ENCODE measurements at regions not wholly inside any gene's neighbourhood (a gene's known extent, or its start where the extent isn't known, plus 50 kb on each side); places are given as distances from the start of the nearest gene placed in this dataset.

DNA sequence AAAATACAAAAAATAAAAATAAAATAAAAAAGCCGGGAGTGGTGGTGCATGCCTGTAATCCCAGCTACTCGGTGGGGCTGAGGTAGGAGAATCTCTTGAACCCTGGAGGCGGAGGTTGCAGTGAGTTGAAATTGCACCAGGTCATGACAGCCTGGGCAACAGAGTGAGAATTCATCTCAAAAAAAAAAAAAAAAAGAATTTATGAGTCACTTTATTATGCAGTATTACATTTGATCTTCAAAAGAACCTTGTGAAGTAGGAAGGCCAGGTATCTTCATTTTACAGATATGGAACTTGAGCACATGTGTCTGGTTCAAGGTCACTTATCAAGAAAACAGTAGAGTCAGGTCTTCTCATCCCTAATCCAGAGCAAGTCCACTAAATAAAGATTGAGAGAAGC, 459.4 kb upstream of the HNRNPA3 start:
- TF ChIP-seq RARB (CRISPR knock-in tag; IDR thresholded peaks at IDR 0.05) (no peak), CSDC2 (CRISPR knock-in tag; IDR thresholded peaks at IDR 0.05) (no peak), ZNF565 (CRISPR knock-in tag; conservative IDR thresholded peaks at IDR 0.05; ENCODE audit: low read depth) (no peak)
- TF ChIP-seq, protein P1, sequence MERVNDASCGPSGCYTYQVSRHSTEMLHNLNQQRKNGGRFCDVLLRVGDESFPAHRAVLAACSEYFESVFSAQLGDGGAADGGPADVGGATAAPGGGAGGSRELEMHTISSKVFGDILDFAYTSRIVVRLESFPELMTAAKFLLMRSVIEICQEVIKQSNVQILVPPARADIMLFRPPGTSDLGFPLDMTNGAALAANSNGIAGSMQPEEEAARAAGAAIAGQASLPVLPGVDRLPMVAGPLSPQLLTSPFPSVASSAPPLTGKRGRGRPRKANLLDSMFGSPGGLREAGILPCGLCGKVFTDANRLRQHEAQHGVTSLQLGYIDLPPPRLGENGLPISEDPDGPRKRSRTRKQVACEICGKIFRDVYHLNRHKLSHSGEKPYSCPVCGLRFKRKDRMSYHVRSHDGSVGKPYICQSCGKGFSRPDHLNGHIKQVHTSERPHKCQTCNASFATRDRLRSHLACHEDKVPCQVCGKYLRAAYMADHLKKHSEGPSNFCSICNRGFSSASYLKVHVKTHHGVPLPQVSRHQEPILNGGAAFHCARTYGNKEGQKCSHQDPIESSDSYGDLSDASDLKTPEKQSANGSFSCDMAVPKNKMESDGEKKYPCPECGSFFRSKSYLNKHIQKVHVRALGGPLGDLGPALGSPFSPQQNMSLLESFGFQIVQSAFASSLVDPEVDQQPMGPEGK (CRISPR knock-in tag; IDR thresholded peaks at IDR 0.05; ENCODE audit: borderline replicate concordance), result no peak
